ENCODE measurements at regions not wholly inside any gene's neighbourhood (a gene's known extent, or its start where the extent isn't known, plus 50 kb on each side); places are given as distances from the start of the nearest gene placed in this dataset.

GRCh38 chr1:229040630-229041358, 230.1 kb upstream of the RAB4A start:
- 93% methylated on average over 6 of the region's 6 CpGs for WGBS
- intact Hi-C loops (cut with DNase I): no loop called here
- TF ChIP-seq POLR2A (IDR thresholded peaks at IDR 0.05) (no peak), CTCF (IDR thresholded peaks at IDR 0.05) (no peak), POLR2AphosphoS5 (IDR thresholded peaks at IDR 0.05) (no peak)

GRCh38 chr1:229041946-229042345, 229.0 kb upstream of the RAB4A start:
- WGBS: 81% methylated on average over 9 of the region's 9 CpGs
- TF ChIP-seq POLR2AphosphoS5 (IDR thresholded peaks at IDR 0.05) (no peak), CTCF (IDR thresholded peaks at IDR 0.05) (no peak), POLR2A (IDR thresholded peaks at IDR 0.05) (no peak)

More at GRCh38 chr1:229040630-229041358, 230.1 kb upstream of the RAB4A start:
- DNase-seq (ENCODE audit: low spot score): no peak
- Histone ChIP-seq H3K4me1 (replicated peaks) (no peaks in the 10 kb centered on the region), H3K9me3 (no peaks in the 10 kb centered on the region), H3K27me3 (replicated peaks; ENCODE audit: insufficient read depth) (no peaks in the 10 kb centered on the region), H3K27ac (no peak overlapping the region), H3K4me3 (no peak overlapping the region), H3K36me3 (no peaks in the 10 kb centered on the region)

GRCh38 chr1:229042482-229042881, 228.4 kb upstream of the RAB4A start:
- TF ChIP-seq CTCF (IDR thresholded peaks at IDR 0.05) (no peak), POLR2AphosphoS5 (IDR thresholded peaks at IDR 0.05) (no peak), POLR2A (IDR thresholded peaks at IDR 0.05) (no peak)
- Histone ChIP-seq H3K9me3 (no peaks in the 10 kb centered on the region), H3K4me1 (replicated peaks) (no peaks in the 10 kb centered on the region), H3K27me3 (replicated peaks; ENCODE audit: insufficient read depth) (no peaks in the 10 kb centered on the region), H3K4me3 (no peak overlapping the region), H3K27ac (no peak overlapping the region), H3K36me3 (no peaks in the 10 kb centered on the region)
- DNase-seq (ENCODE audit: low spot score): no peak
- WGBS: 89% methylated on average over 4 of the region's 4 CpGs
- intact Hi-C loops (cut with DNase I): no loop called here

More at GRCh38 chr1:229041946-229042345, 229.0 kb upstream of the RAB4A start:
- Histone ChIP-seq H3K4me3 (no peak overlapping the region), H3K9me3 (no peaks in the 10 kb centered on the region), H3K4me1 (replicated peaks) (no peaks in the 10 kb centered on the region), H3K27me3 (replicated peaks; ENCODE audit: insufficient read depth) (no peaks in the 10 kb centered on the region), H3K27ac (no peak overlapping the region), H3K36me3 (no peaks in the 10 kb centered on the region)
- DNase-seq (ENCODE audit: low spot score): no peak
- intact Hi-C loops (cut with DNase I): no loop called here

GRCh38 chr1:229043115-229043514, 227.8 kb upstream of the RAB4A start:
- Histone ChIP-seq H3K9me3 (no peaks in the 10 kb centered on the region), H3K4me1 (replicated peaks) (no peaks in the 10 kb centered on the region), H3K36me3 (no peaks in the 10 kb centered on the region), H3K4me3 (no peak overlapping the region), H3K27ac (no peak overlapping the region), H3K27me3 (replicated peaks; ENCODE audit: insufficient read depth) (no peaks in the 10 kb centered on the region)
- DNase-seq (ENCODE audit: low spot score): no peak
- no peak for TF ChIP-seq POLR2A (IDR thresholded peaks at IDR 0.05)
- TF ChIP-seq CTCF (IDR thresholded peaks at IDR 0.05): no peak
- TF ChIP-seq POLR2AphosphoS5 (IDR thresholded peaks at IDR 0.05): no peak
- WGBS: 43% methylated on average over 2 of the region's 2 CpGs
- intact Hi-C loops (cut with DNase I): no loop called here

GRCh38 chr1:229046251-229046853, 224.6 kb upstream of the RAB4A start:
- 80% methylated on average over 14 of the region's 14 CpGs for WGBS

More at GRCh38 chr1:229046251-229046853, 224.6 kb upstream of the RAB4A start:
- no peaks in the 10 kb centered on the region for H3K9me3 ChIP-seq
- H3K4me1 ChIP-seq (replicated peaks): no peaks in the 10 kb centered on the region
- TF ChIP-seq POLR2AphosphoS5 (IDR thresholded peaks at IDR 0.05) (no peak), CTCF (IDR thresholded peaks at IDR 0.05) (no peak), POLR2A (IDR thresholded peaks at IDR 0.05) (no peak)
- intact Hi-C loops (cut with DNase I): no loop called here
- DNase-seq (ENCODE audit: low spot score): no peak
- no peaks in the 10 kb centered on the region for H3K27me3 ChIP-seq (replicated peaks; ENCODE audit: insufficient read depth)
- H3K4me3 ChIP-seq: no peak overlapping the region
- H3K27ac ChIP-seq: no peak overlapping the region
- H3K36me3 ChIP-seq: no peaks in the 10 kb centered on the region

Data from prostate gland (tissue), 2 donors.